ENCODE measurements at regions not wholly inside any gene's neighbourhood (a gene's known extent, or its start where the extent isn't known, plus 50 kb on each side); places are given as distances from the start of the nearest gene placed in this dataset.

GRCh38 chr7:156128496-156128895 lies 316.2 kb upstream of the SHH start:
- TF ChIP-seq SMC3 (conservative IDR thresholded peaks at IDR 0.05; ENCODE audit: poor library complexity) (no peak), CTCF (IDR thresholded peaks at IDR 0.05; ENCODE audit: poor library complexity, severe bottlenecking) (no peak), TAF1 (IDR thresholded peaks at IDR 0.05; ENCODE audit: low read depth) (no peak), POLR2AphosphoS5 (IDR thresholded peaks at IDR 0.05) (no peak)

All from neural cell (in vitro differentiated cells).